ENCODE measurements at regions not wholly inside any gene's neighbourhood (a gene's known extent, or its start where the extent isn't known, plus 50 kb on each side); places are given as distances from the start of the nearest gene placed in this dataset.
A peak's percentile ranks its signal among the peaks of the same experiment; 100 is the strongest.

- Histone ChIP-seq H3K27me3 (no peaks in the 10 kb centered on the region), H3K27ac (no peak overlapping the region), H3K36me3 (no peaks in the 10 kb centered on the region), H3K9me3 (no peaks in the 10 kb centered on the region), H3K4me3 (no peak overlapping the region), H3K4me1 (no peaks in the 10 kb centered on the region)
- TF ChIP-seq POLR2A (IDR thresholded peaks at IDR 0.05) (no peak), CTCF (IDR thresholded peaks at IDR 0.05) (no peak)
- no peak for DNase-seq
Measured at GRCh38 chr10:76644476-76644875, 993.1 kb downstream of the KCNMA1 start.

DNA sequence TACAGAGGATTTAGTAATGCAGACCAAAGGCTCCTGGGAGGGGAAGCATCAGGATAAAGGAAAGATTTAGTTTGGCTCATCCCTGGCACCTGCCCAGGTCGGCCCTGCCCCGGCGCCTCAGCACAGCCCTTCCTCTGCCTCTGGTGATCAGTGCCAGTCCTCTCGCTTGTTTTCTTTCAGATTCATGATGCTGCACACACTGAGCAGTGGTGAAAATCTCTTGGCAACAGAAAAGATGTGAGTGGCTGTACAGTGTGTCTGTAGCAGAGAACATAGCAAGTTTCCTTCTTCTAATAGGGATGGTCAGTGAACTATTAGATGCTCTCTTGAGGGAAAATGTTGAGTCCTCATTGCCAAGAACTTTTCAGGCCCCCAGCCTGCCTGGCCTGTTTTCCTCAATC, 994.1 kb downstream of the KCNMA1 start:
- H3K27me3 ChIP-seq = no peaks in the 10 kb centered on the region
- no peak for DNase-seq
- H3K4me1 ChIP-seq = no peaks in the 10 kb centered on the region
- TF ChIP-seq CTCF (IDR thresholded peaks at IDR 0.05) (no peak), POLR2A (IDR thresholded peaks at IDR 0.05) (no peak)
- no peak overlapping the region for H3K4me3 ChIP-seq
- no peaks in the 10 kb centered on the region for H3K9me3 ChIP-seq
- H3K36me3 ChIP-seq = no peaks in the 10 kb centered on the region
- no peak overlapping the region for H3K27ac ChIP-seq

DNA sequence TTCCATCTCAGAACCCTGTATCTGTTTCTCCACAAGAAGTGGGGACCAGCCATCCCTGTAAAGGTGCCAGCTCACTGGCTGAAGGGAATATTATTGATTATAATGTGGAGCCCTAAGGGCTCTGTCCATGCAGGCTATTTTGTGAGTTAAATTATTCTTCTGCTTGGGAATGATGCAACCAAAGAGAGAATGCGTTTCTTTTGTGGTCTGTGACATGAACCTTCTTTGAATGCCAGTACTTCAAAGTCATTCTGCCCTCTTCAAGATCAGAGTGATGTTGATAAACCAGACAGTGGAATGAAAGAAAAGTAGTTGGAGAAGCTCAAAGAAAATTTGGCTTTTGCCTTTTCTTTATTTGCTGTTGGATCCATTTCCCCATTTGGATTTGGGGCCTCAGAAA, 995.2 kb downstream of the KCNMA1 start:
- Histone ChIP-seq H3K36me3 (no peaks in the 10 kb centered on the region), H3K27me3 (no peaks in the 10 kb centered on the region), H3K4me1 (no peaks in the 10 kb centered on the region), H3K9me3 (no peaks in the 10 kb centered on the region), H3K4me3 (no peak overlapping the region), H3K27ac (no peak overlapping the region)
- no peak for DNase-seq
- TF ChIP-seq POLR2A (IDR thresholded peaks at IDR 0.05) (no peak), CTCF (IDR thresholded peaks at IDR 0.05) (no peak)

- no peaks in the 10 kb centered on the region for H3K36me3 ChIP-seq
- no peaks in the 10 kb centered on the region for H3K4me1 ChIP-seq
- no peak for TF ChIP-seq POLR2A (IDR thresholded peaks at IDR 0.05)
- no peak for TF ChIP-seq CTCF (IDR thresholded peaks at IDR 0.05)
- no peaks in the 10 kb centered on the region for H3K27me3 ChIP-seq
- no peaks in the 10 kb centered on the region for H3K9me3 ChIP-seq
- no peak for DNase-seq
- H3K4me3 ChIP-seq = no peak overlapping the region
- H3K27ac ChIP-seq = no peak overlapping the region
Measured at GRCh38 chr10:76641215-76641614, 996.4 kb downstream of the KCNMA1 start.

DNA sequence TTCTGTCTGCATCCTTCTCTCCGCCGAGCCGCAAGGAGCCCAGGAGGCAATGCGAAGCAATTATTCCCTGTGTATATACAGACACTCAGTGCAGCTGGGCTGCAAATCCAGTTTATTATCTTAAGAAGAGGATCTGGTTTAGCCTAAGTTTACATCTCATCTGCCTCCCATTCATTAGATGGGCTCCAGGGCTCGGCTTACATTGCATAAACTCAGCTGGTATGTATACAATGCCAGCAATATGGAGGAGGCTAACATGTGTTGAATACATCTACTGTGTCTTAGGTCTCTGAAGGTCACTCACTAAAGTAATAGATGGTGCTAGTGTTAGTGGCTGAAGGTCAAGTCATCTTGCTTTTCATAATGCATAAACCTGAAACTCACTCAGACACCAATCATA, 996.8 kb downstream of the KCNMA1 start:
- no peaks in the 10 kb centered on the region for H3K27me3 ChIP-seq
- no peak overlapping the region for H3K4me3 ChIP-seq
- H3K27ac ChIP-seq = no peak overlapping the region
- no peaks in the 10 kb centered on the region for H3K9me3 ChIP-seq
- no peaks in the 10 kb centered on the region for H3K36me3 ChIP-seq
- no peaks in the 10 kb centered on the region for H3K4me1 ChIP-seq
- DNase-seq = no peak
- TF ChIP-seq POLR2A (IDR thresholded peaks at IDR 0.05) (no peak), CTCF (IDR thresholded peaks at IDR 0.05) (no peak)

- TF ChIP-seq CTCF (IDR thresholded peaks at IDR 0.05) (peak in 4 of 6 experiments; percentile 17 to 46 (median 24)), POLR2A (IDR thresholded peaks at IDR 0.05) (no peak)
- DNase-seq = no peak
- Histone ChIP-seq H3K36me3 (no peaks in the 10 kb centered on the region), H3K4me1 (no peaks in the 10 kb centered on the region), H3K9me3 (no peaks in the 10 kb centered on the region), H3K27me3 (no peaks in the 10 kb centered on the region), H3K4me3 (no peak overlapping the region), H3K27ac (no peak overlapping the region)
Measured at GRCh38 chr10:76632767-76633051, 1004.9 kb downstream of the KCNMA1 start.
